ENCODE measurements at regions not wholly inside any gene's neighbourhood (a gene's known extent, or its start where the extent isn't known, plus 50 kb on each side); places are given as distances from the start of the nearest gene placed in this dataset.

DNA sequence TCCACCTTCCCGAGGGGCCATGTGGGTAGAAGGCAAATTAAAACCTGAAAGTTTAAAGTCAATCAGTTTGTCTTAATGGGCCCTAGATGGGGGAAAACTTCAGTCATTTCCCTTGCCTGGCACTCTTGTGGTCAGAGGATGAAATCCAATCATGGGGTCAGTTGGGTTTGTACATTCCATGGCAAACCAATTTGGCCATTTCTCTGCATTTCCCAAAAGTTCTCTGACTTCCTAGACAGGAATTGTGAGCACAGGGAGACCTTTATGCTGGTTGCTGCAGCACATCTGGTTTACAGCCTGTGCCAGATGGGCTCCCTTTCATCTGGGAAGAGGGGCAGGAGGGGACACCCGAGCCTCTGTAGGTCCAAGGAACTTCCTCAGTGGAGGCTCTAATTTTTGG is 113.0 kb downstream of the CYP26A1 start:
- Histone ChIP-seq H4K8ac (ENCODE audit: low read depth in 2 of 2, low read length in 2 of 2) (no peak overlapping the region), H2BK120ac (ENCODE audit: low read depth, low read length) (no peak overlapping the region), H3K9me3 (ENCODE audit: control insufficient read depth, insufficient read depth, low read length) (no peaks in the 10 kb centered on the region), H3K56ac (ENCODE audit: extremely low read depth, insufficient read depth, low read length) (no peak overlapping the region), H3K27me3 (ENCODE audit: control insufficient read depth, insufficient read depth, low read length) (peaks cover 12% of the 10 kb centered on the region), H4K5ac (ENCODE audit: low read depth, low read length) (no peak overlapping the region), H2AK9ac (replicated peaks; ENCODE audit: low read depth, low read length, poor library complexity) (no peak overlapping the region), H3K18ac (ENCODE audit: low read depth, low read length) (no peak overlapping the region), H3K79me1 (ENCODE audit: low read depth in 1 of 2, low read length in 2 of 2) (no peaks in the 10 kb centered on the region), H3K14ac (replicated peaks; ENCODE audit: low read depth, low read length) (no peak overlapping the region), H3K9me1 (ENCODE audit: insufficient read depth, low read length) (no peaks in the 10 kb centered on the region), H4K20me1 (ENCODE audit: insufficient read depth, low read length) (no peaks in the 10 kb centered on the region), H3K36me3 (ENCODE audit: control insufficient read depth, insufficient read depth, low read length) (no peaks in the 10 kb centered on the region), H3K23ac (ENCODE audit: low read depth, low read length) (no peak overlapping the region), H4K91ac (ENCODE audit: insufficient read depth, low read depth, low read length) (no peak overlapping the region), H3K4me1 (ENCODE audit: control insufficient read depth, insufficient read depth, low read length) (no peaks in the 10 kb centered on the region), H3K4me3 (ENCODE audit: insufficient read depth, low read depth, low read length) (no peak overlapping the region), H3K4ac (ENCODE audit: low read depth, low read length) (no peak overlapping the region), H2AK5ac (ENCODE audit: low read depth, low read length) (no peak overlapping the region), H2AFZ (replicated peaks; ENCODE audit: low read length, poor library complexity) (no peak overlapping the region), H3K4me2 (ENCODE audit: low read depth, low read length) (no peak overlapping the region), H2BK20ac (ENCODE audit: low read depth, low read length) (no peak overlapping the region), H2BK15ac (ENCODE audit: low read depth, low read length) (no peak overlapping the region), H3K27ac (ENCODE audit: insufficient read depth, low read length) (no peak overlapping the region), H3K9ac (ENCODE audit: low read depth, low read length) (no peak overlapping the region), H2BK5ac (ENCODE audit: low read depth, low read length, poor library complexity, severe bottlenecking) (no peak overlapping the region)
- no TSS peak for BruUV-seq (replicated peaks)
- TF ChIP-seq FOS (IDR thresholded peaks at IDR 0.05; ENCODE audit: low read depth, low read length) (no peak), RAD21 (IDR thresholded peaks at IDR 0.05; ENCODE audit: low read length) (no peak)
- TF ChIP-seq, protein P1, sequence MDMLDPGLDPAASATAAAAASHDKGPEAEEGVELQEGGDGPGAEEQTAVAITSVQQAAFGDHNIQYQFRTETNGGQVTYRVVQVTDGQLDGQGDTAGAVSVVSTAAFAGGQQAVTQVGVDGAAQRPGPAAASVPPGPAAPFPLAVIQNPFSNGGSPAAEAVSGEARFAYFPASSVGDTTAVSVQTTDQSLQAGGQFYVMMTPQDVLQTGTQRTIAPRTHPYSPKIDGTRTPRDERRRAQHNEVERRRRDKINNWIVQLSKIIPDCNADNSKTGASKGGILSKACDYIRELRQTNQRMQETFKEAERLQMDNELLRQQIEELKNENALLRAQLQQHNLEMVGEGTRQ (IDR thresholded peaks at IDR 0.05; ENCODE audit: low read depth, low read length) = no peak
- in situ Hi-C loops (cut with MboI; ENCODE audit: low sequenced_read_pairs) = no loop called here
- dilution Hi-C loops (cut with HindIII; ENCODE audit: low sequenced_read_pairs, unreplicated experiment) = no loop called here
- ChIA-PET CTCF (no interaction called here), POLR2A (ENCODE audit: unreplicated experiment) (no interaction called here)
- ATAC-seq (ENCODE audit: low read depth) (no peak), DNase-seq (no peak)
- WGBS, 2 experiments (ENCODE audit: extremely low coverage in 2 of 2, insufficient read length in 1 of 2) = no CpG with 5 or more reads among the region's 2 CpGs
- intact Hi-C loops (cut with micrococcal nuclease) = no loop called here

Measured in IMR-90 (cell line).